Testis (tissue), 2 donors: ENCODE measurements at regions not wholly inside any gene's neighbourhood (a gene's known extent, or its start where the extent isn't known, plus 50 kb on each side); places are given as distances from the start of the nearest gene placed in this dataset.

ENCODE experiments used
- POLR2A ChIP-seq: fragments of 450-650 bp; IDR thresholded peaks from one replicate; pipeline ENCODE4 v1.6.1; 2017; ENCODE audit warnings: antibody characterized with exemption, mild to moderate bottlenecking, moderate library complexity
- TF ChIP-seq, protein P1 (sequence below), 3 experiments: fragments of 450-650 bp in 2 of 3; fragments of 200-600 bp in 1 of 3; sonication (generic) in 1 of 3; IDR thresholded peaks; one replicate each; pipeline ENCODE4 v1.5.1; 2016 to 2019; ENCODE audit warnings: antibody characterized with exemption in 3 of 3, mild to moderate bottlenecking in 2 of 3, moderate library complexity in 1 of 3

GRCh38 chr5:68968429-68968828, 125.4 kb upstream of the SLC30A5 start:
- TF ChIP-seq, protein P1, sequence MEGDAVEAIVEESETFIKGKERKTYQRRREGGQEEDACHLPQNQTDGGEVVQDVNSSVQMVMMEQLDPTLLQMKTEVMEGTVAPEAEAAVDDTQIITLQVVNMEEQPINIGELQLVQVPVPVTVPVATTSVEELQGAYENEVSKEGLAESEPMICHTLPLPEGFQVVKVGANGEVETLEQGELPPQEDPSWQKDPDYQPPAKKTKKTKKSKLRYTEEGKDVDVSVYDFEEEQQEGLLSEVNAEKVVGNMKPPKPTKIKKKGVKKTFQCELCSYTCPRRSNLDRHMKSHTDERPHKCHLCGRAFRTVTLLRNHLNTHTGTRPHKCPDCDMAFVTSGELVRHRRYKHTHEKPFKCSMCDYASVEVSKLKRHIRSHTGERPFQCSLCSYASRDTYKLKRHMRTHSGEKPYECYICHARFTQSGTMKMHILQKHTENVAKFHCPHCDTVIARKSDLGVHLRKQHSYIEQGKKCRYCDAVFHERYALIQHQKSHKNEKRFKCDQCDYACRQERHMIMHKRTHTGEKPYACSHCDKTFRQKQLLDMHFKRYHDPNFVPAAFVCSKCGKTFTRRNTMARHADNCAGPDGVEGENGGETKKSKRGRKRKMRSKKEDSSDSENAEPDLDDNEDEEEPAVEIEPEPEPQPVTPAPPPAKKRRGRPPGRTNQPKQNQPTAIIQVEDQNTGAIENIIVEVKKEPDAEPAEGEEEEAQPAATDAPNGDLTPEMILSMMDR (IDR thresholded peaks at IDR 0.05): no peak
- TF ChIP-seq POLR2A: no peak
